B cell (primary cell): ENCODE measurements at regions not wholly inside any gene's neighbourhood (a gene's known extent, or its start where the extent isn't known, plus 50 kb on each side); places are given as distances from the start of the nearest gene placed in this dataset.

Experiments used
- ATAC-seq: fragments of 200-7000 bp; cut with Tn5 transposase; one replicate; pipeline ENCODE4 v1.10.0; 2021; ENCODE audit warnings: low read depth, mild to moderate bottlenecking, moderate number of reproducible peaks, moderate library complexity
- CTCF ChIA-PET: fragments of 350-600 bp; sonication (Branson Sonifier 250); formaldehyde crosslinking; loops from one replicate; lab custom pipeline; 2021; ENCODE audit warnings: antibody characterized with exemption, inconsistent platforms; lab: Charles Lee
- POLR2A ChIA-PET: fragments of 350-600 bp; sonication (Branson Sonifier 250); formaldehyde crosslinking; loops from one replicate; lab custom pipeline; 2021; ENCODE audit warnings: antibody characterized with exemption; lab: Charles Lee
- DNase-seq: peaks from one replicate; pipeline ENCODE4 v3.0.0; 2013
- H2AFZ ChIP-seq: 2 replicates; pipeline ENCODE4 v1.6.1; 2012; ENCODE audit warnings: mild to moderate bottlenecking, low read depth, low read length; ENCODE audit not compliant: insufficient read depth, poor library complexity, severe bottlenecking
- H3K27ac ChIP-seq, 2 donors: 1 replicate in 1 of 2; 2 replicates in 1 of 2; pipeline ENCODE4 v1.5.1; 2012 to 2013; ENCODE audit warnings: low read length in 2 of 2, mild to moderate bottlenecking in 2 of 2, moderate library complexity in 1 of 2
- H3K27me3 ChIP-seq, 4 experiments: fragments of 200-600 bp in 1 of 4; sonication (generic) in 1 of 4; replicated peaks in 1 of 4; 1 replicate in 2 of 4; 2 replicates in 2 of 4; pipeline versions ENCODE4 v1.6.1 to v1.7.0; 2013 to 2016; ENCODE audit warnings: low read length in 3 of 4, mild to moderate bottlenecking in 2 of 4, mixed read lengths in 1 of 4, moderate library complexity in 1 of 4; ENCODE audit not compliant: insufficient read depth in 4 of 4, control insufficient read depth in 3 of 4; ENCODE audit errors: control extremely low read depth in 1 of 4
- H3K36me3 ChIP-seq, 2 experiments: replicated peaks in 1 of 2; 1 replicate in 1 of 2; 2 replicates in 1 of 2; pipeline versions ENCODE4 v1.6.1 to v1.7.1; 2013; ENCODE audit warnings: low read length in 1 of 2; ENCODE audit not compliant: insufficient read depth in 2 of 2, control insufficient read depth in 1 of 2; ENCODE audit errors: control extremely low read depth in 1 of 2, extremely low read depth in 1 of 2
- H3K4me1 ChIP-seq, 2 donors: fragments of 200-600 bp in 1 of 2; sonication (generic) in 1 of 2; 1 replicate in 1 of 2; 2 replicates in 1 of 2; pipeline versions ENCODE4 v1.5.1 to v1.6.1; 2013 to 2017; ENCODE audit warnings: low read length in 2 of 2; ENCODE audit not compliant: control insufficient read depth in 2 of 2, insufficient read depth in 2 of 2
- H3K4me2 ChIP-seq: replicated peaks from 2 replicates; pipeline ENCODE3; 2012; ENCODE audit warnings: mild to moderate bottlenecking, low read depth, low read length; ENCODE audit not compliant: poor library complexity, severe bottlenecking
- H3K4me3 ChIP-seq, 5 experiments: fragments of 200-600 bp in 1 of 5; sonication (generic) in 1 of 5; 1 replicate in 3 of 5; 2 replicates in 2 of 5; pipeline versions ENCODE4 v1.5.1 to v1.7.0; 2011 to 2016; ENCODE audit warnings: low read length in 4 of 5, mild to moderate bottlenecking in 4 of 5, low read depth in 2 of 5, control low read depth in 1 of 5, moderate library complexity in 1 of 5; ENCODE audit not compliant: insufficient read depth in 1 of 5; ENCODE audit errors: control extremely low read depth in 1 of 5, extremely low read depth in 1 of 5
- H3K79me2 ChIP-seq: fragments of 200-600 bp; sonication (generic); one replicate; pipeline ENCODE4 v1.6.0; 2016; ENCODE audit warnings: low read length; ENCODE audit not compliant: control insufficient read depth, insufficient read depth
- H3K9ac ChIP-seq: fragments of 200-600 bp; sonication (generic); 2 replicates; pipeline ENCODE4 v1.6.1; 2017; ENCODE audit warnings: mild to moderate bottlenecking, low read length, moderate library complexity
- H3K9me3 ChIP-seq, 3 donors: one replicate each; pipeline versions ENCODE4 v1.6.1 to v1.7.1; 2013; ENCODE audit warnings: low read length in 2 of 3; ENCODE audit not compliant: control insufficient read depth in 2 of 3, insufficient read depth in 1 of 3; ENCODE audit errors: control extremely low read depth in 1 of 3
- H4K20me1 ChIP-seq: 2 replicates; pipeline ENCODE4 v1.6.0; 2012; ENCODE audit warnings: mild to moderate bottlenecking, low read length; ENCODE audit not compliant: insufficient read depth, control insufficient read depth, poor library complexity, severe bottlenecking
- H3K27ac Mint-ChIP-seq: one replicate; pipeline ENCODE4 v1.8.0; 2021; ENCODE audit warnings: mixed read lengths
- H3K27me3 Mint-ChIP-seq: one replicate; pipeline ENCODE4 v1.8.0; 2021; ENCODE audit warnings: mixed read lengths
- H3K4me1 Mint-ChIP-seq: one replicate; pipeline ENCODE4 v1.8.0; 2021; ENCODE audit warnings: mixed read lengths
- H3K4me3 Mint-ChIP-seq: one replicate; pipeline ENCODE4 v1.8.0; 2021; ENCODE audit warnings: mixed read lengths
- H3K9me3 Mint-ChIP-seq: one replicate; pipeline ENCODE4 v1.8.0; 2022; ENCODE audit warnings: mixed read lengths; ENCODE audit not compliant: insufficient read depth
- EZH2 ChIP-seq: IDR thresholded peaks from 2 replicates; pipeline ENCODE4 v1.6.1; 2012; ENCODE audit warnings: borderline replicate concordance, low read depth, mild to moderate bottlenecking, moderate library complexity, low read length; ENCODE audit not compliant: insufficient read depth, poor library complexity, severe bottlenecking
- WGBS: methylation state at CpG from one replicate; pipeline ENCODE4 v1.1.5; 2013; ENCODE audit warnings: missing lambda C conversion rate; ENCODE audit not compliant: insufficient coverage; 5-methylcytosine and 5-hydroxymethylcytosine counted together
- intact Hi-C: fragments of 100-400 bp; cut with micrococcal nuclease; formaldehyde crosslinking; loops from one replicate; pipeline ENCODE4 v1.10.0; 2022
- TF ChIP-seq, protein P1 (sequence below): fragments of 200-600 bp; IDR thresholded peaks from one replicate; pipeline ENCODE4 v1.8.0; 2022; ENCODE audit warnings: antibody characterized with exemption, mild to moderate bottlenecking

DNA sequence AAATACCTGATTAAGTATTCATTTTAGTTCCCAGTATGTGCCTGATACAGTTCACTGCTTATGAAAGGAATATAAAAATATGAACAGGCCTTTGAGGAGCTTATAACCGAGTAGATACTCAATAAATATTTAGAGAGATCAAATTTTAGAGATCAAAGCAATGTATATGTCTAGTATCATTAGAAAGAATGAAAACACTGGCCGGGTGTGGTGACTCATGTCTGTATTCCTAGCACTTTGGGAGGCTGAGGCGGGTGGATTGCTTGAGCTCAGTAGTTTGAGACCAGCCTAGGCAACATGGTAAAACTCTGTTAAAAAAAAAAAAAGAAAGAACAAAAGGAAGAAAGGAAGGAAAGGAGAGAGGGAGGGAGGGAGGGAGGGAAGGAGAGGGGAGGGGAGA lies 113.2 kb upstream of the EEA1 start:
- ChIA-PET POLR2A (no interaction called here), CTCF (no interaction called here)
- no peaks in the 10 kb centered on the region for H3K36me3 ChIP-seq
- no peak overlapping the region for H3K27ac Mint-ChIP-seq
- H3K4me3 Mint-ChIP-seq = no peak overlapping the region
- no peaks in the 10 kb centered on the region for H3K9me3 Mint-ChIP-seq
- H3K4me1 ChIP-seq = no peaks in the 10 kb centered on the region
- no peak for ATAC-seq
- H3K79me2 ChIP-seq = no peaks in the 10 kb centered on the region
- no peaks in the 10 kb centered on the region for H3K27me3 ChIP-seq
- H3K27ac ChIP-seq = no peak overlapping the region
- H3K4me1 Mint-ChIP-seq = no peaks in the 10 kb centered on the region
- no peak for TF ChIP-seq EZH2
- TF ChIP-seq, protein P1, sequence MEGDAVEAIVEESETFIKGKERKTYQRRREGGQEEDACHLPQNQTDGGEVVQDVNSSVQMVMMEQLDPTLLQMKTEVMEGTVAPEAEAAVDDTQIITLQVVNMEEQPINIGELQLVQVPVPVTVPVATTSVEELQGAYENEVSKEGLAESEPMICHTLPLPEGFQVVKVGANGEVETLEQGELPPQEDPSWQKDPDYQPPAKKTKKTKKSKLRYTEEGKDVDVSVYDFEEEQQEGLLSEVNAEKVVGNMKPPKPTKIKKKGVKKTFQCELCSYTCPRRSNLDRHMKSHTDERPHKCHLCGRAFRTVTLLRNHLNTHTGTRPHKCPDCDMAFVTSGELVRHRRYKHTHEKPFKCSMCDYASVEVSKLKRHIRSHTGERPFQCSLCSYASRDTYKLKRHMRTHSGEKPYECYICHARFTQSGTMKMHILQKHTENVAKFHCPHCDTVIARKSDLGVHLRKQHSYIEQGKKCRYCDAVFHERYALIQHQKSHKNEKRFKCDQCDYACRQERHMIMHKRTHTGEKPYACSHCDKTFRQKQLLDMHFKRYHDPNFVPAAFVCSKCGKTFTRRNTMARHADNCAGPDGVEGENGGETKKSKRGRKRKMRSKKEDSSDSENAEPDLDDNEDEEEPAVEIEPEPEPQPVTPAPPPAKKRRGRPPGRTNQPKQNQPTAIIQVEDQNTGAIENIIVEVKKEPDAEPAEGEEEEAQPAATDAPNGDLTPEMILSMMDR = no peak
- intact Hi-C loops = no loop called here
- no peak overlapping the region for H2AFZ ChIP-seq
- H3K27me3 Mint-ChIP-seq = no peaks in the 10 kb centered on the region
- H3K9me3 ChIP-seq = peaks cover 0 to 1% (median 0%) of the 10 kb centered on the region in 3 donors
- no peak overlapping the region for H3K9ac ChIP-seq
- H4K20me1 ChIP-seq = no peaks in the 10 kb centered on the region
- H3K4me3 ChIP-seq = no peak overlapping the region
- WGBS = 69% methylated on average over 2 of the region's 3 CpGs
- DNase-seq = no peak
- H3K4me2 ChIP-seq = no peak overlapping the region

DNA sequence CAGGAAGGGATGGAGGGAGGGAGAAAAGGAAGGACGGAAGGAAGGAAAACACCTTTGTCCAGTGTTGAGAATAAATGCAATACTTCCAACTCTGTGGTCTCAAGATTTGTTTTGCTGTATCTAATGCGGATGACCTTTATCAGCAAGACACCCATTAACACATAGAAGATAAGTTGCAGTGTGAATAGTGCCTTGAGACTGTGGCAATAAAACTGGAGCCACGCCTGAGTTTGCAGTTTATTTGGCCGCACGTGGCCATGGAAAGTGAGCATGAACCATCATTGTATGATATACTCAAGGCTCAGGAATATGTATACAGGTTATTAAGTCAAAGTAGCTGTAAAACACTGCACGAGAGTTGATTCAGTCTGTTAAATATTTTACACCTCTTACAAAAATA lies 113.6 kb upstream of the EEA1 start:
- H2AFZ ChIP-seq = no peak overlapping the region

More for the DNA sequence above, 113.6 kb upstream of the EEA1 start:
- H3K4me1 ChIP-seq = no peaks in the 10 kb centered on the region
- Mint-ChIP-seq H3K4me3 (no peak overlapping the region), H3K27ac (no peak overlapping the region), H3K4me1 (no peaks in the 10 kb centered on the region), H3K27me3 (no peaks in the 10 kb centered on the region), H3K9me3 (no peaks in the 10 kb centered on the region)
- ChIA-PET POLR2A (no interaction called here), CTCF (no interaction called here)
- TF ChIP-seq, protein P1 = no peak
- no peak for TF ChIP-seq EZH2
- intact Hi-C loops = no loop called here
- no peak overlapping the region for H3K4me3 ChIP-seq
- H3K79me2 ChIP-seq = no peaks in the 10 kb centered on the region
- H3K4me2 ChIP-seq = no peak overlapping the region
- WGBS = 93% methylated on average over 3 of the region's 6 CpGs
- H3K9me3 ChIP-seq = peaks cover 0 to 1% (median 0%) of the 10 kb centered on the region in 3 donors
- no peaks in the 10 kb centered on the region for H3K27me3 ChIP-seq
- H3K9ac ChIP-seq = no peak overlapping the region
- ATAC-seq = no peak
- H3K36me3 ChIP-seq = no peaks in the 10 kb centered on the region
- DNase-seq = no peak
- no peak overlapping the region for H3K27ac ChIP-seq
- no peaks in the 10 kb centered on the region for H4K20me1 ChIP-seq
